ENCODE measurements at regions not wholly inside any gene's neighbourhood (a gene's known extent, or its start where the extent isn't known, plus 50 kb on each side); places are given as distances from the start of the nearest gene placed in this dataset.

GRCh38 chr5:142466195-142466971 lies 141.6 kb upstream of the SPRY4 start:
- H3K27ac ChIP-seq = no peak overlapping the region
- WGBS, 2 donors = 70 to 76% methylated on average over 7 of the region's 7 CpGs
- intact Hi-C loops (cut with DNase I) = no loop called here

GRCh38 chr5:142465476-142465875 lies 140.7 kb upstream of the SPRY4 start:
- Histone ChIP-seq H3K4me3 (replicated peaks in 1 of 3) (no peak overlapping the region), H3K36me3 (no peaks in the 10 kb centered on the region), H3K4me1 (no peaks in the 10 kb centered on the region), H3K9me3 (no peaks in the 10 kb centered on the region), H3K27me3 (no peaks in the 10 kb centered on the region), H3K27ac (no peak overlapping the region)
- intact Hi-C loops (cut with DNase I) = no loop called here
- WGBS, 2 donors = 89% methylated on average over 1 of the region's 1 CpG
- DNase-seq = no peak
- TF ChIP-seq CTCF (IDR thresholded peaks at IDR 0.05) = no peak
- TF ChIP-seq POLR2A (IDR thresholded peaks at IDR 0.05) = no peak

More at GRCh38 chr5:142466195-142466971, 141.6 kb upstream of the SPRY4 start:
- H3K27me3 ChIP-seq = no peaks in the 10 kb centered on the region
- no peaks in the 10 kb centered on the region for H3K4me1 ChIP-seq
- TF ChIP-seq POLR2A (IDR thresholded peaks at IDR 0.05) = no peak
- no peak for TF ChIP-seq CTCF (IDR thresholded peaks at IDR 0.05)
- H3K36me3 ChIP-seq = no peaks in the 10 kb centered on the region
- no peak for DNase-seq
- H3K4me3 ChIP-seq (replicated peaks in 1 of 3) = no peak overlapping the region
- H3K9me3 ChIP-seq = no peaks in the 10 kb centered on the region

- Histone ChIP-seq H3K4me1 (no peaks in the 10 kb centered on the region), H3K4me3 (replicated peaks in 1 of 3) (no peak overlapping the region), H3K27ac (no peak overlapping the region), H3K27me3 (no peaks in the 10 kb centered on the region), H3K36me3 (no peaks in the 10 kb centered on the region), H3K9me3 (no peaks in the 10 kb centered on the region)
- DNase-seq = no peak
- TF ChIP-seq POLR2A (IDR thresholded peaks at IDR 0.05) (no peak), CTCF (IDR thresholded peaks at IDR 0.05) (no peak)
- WGBS, 2 donors = 85 to 86% methylated on average over 2 of the region's 2 CpGs
- intact Hi-C loops (cut with DNase I) = no loop called here
These were observed 139.1 kb upstream of the SPRY4 start for GRCh38 chr5:142463904-142464303.

DNA sequence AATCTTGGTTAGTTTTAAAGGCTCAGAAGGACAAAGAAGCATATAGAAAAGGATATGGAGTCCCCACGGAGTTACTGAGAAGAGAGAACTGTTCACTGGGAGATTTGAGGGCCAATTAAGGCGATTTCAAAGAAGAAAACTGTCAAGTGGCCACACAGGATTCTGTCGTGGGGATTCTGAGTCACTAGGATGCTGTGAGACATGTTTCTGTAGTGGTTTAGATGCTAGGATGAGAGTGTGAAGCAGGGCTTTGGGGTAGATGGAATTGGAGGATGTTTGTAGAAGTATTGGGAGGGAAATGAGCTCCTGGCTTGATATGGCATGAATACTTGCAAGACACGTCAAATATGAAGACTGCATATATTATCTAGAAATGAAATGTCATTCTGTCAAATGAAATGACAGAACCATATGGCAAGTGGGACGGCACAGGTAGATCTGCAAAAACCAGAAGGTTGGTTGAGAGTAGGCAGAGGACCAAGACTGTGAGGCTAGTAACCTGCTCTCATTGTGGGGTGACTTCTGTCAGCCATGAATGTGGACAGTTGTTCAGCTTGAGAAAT lies 136.3 kb upstream of the SPRY4 start:
- TF ChIP-seq POLR2A (IDR thresholded peaks at IDR 0.05) (no peak), CTCF (IDR thresholded peaks at IDR 0.05) (no peak)

DNA sequence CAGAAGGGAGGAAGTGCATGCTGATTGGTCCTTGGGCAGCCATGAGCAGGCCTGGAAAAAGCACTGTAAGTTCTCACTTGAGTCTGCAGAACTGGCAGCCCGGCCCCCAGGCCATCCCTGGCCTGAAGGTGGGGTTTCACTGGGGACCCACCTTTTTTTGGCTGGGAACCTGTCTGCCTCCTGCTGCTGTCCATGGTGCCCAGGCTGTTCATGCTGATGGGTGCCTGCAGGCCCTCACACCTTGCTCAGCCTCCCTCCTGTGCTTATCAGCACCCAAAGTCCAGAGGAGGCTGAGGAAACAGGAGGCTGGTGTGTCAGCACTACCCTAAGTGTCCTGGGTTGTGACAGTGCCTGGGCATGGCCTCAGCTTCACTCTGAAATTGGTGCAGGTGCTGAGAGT lies 134.4 kb upstream of the SPRY4 start:
- no peaks in the 10 kb centered on the region for H3K9me3 ChIP-seq
- no peaks in the 10 kb centered on the region for H3K4me1 ChIP-seq
- intact Hi-C loops (cut with DNase I) = no loop called here
- TF ChIP-seq POLR2A (IDR thresholded peaks at IDR 0.05) (no peak), CTCF (IDR thresholded peaks at IDR 0.05) (no peak)
- no peak overlapping the region for H3K4me3 ChIP-seq (replicated peaks in 1 of 3)
- H3K27ac ChIP-seq = no peak overlapping the region
- H3K36me3 ChIP-seq = no peaks in the 10 kb centered on the region
- no peaks in the 10 kb centered on the region for H3K27me3 ChIP-seq
- WGBS, 2 donors = 91 to 100% methylated on average over 1 of the region's 1 CpG
- DNase-seq = no peak

More for the DNA sequence above, 136.3 kb upstream of the SPRY4 start:
- no peak overlapping the region for H3K27ac ChIP-seq
- H3K27me3 ChIP-seq = no peaks in the 10 kb centered on the region
- H3K4me3 ChIP-seq (replicated peaks in 1 of 3) = no peak overlapping the region
- 83 to 92% methylated on average over 5 of the region's 5 CpGs for WGBS, 2 donors
- no peaks in the 10 kb centered on the region for H3K9me3 ChIP-seq
- intact Hi-C loops (cut with DNase I) = no loop called here
- no peaks in the 10 kb centered on the region for H3K4me1 ChIP-seq
- no peaks in the 10 kb centered on the region for H3K36me3 ChIP-seq
- DNase-seq = no peak

All from thyroid gland (tissue), 4 donors.